ENCODE measurements at regions not wholly inside any gene's neighbourhood (a gene's known extent, or its start where the extent isn't known, plus 50 kb on each side); places are given as distances from the start of the nearest gene placed in this dataset.

GRCh38 chr2:113838744-113839444 is 51.0 kb upstream of the ACTR3 start:
- H3K4me3 Mint-ChIP-seq = no peak overlapping the region
- H3K4me1 Mint-ChIP-seq (ENCODE audit: unreplicated experiment) = peaks cover 7% of the 10 kb centered on the region
- no peaks in the 10 kb centered on the region for H3K9me3 Mint-ChIP-seq
- DNase-seq (ENCODE audit: extremely low spot score, unreplicated experiment) = no peak
- no peak for TF ChIP-seq CTCF (conservative IDR thresholded peaks at IDR 0.05)
- H3K27ac Mint-ChIP-seq = no peak overlapping the region
- H3K27me3 Mint-ChIP-seq = no peaks in the 10 kb centered on the region
- H3K36me3 Mint-ChIP-seq = no peaks in the 10 kb centered on the region

DNA sequence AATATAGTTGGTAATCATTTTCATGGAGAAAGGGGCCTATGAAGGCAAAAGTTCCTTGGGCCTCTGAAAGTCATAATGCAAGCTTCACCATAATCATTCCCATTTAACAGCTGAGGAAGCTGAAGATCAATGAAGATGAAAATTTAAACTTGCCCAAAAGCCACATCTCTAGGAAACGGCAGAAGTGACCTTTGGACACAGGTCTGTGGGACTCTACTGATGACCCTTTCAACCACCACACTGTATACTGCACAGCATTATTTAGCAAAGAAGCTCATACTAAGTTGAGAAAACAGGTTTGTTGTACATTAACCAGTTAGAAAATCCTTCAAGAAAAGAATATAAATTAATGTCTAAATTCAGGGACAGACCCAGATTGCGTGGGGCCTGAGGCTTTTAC is 51.6 kb upstream of the ACTR3 start:
- H3K27ac Mint-ChIP-seq = no peak overlapping the region
- H3K4me1 Mint-ChIP-seq (ENCODE audit: unreplicated experiment) = peaks cover 5% of the 10 kb centered on the region
- no peak for TF ChIP-seq CTCF (conservative IDR thresholded peaks at IDR 0.05)
- no peaks in the 10 kb centered on the region for H3K36me3 Mint-ChIP-seq
- no peaks in the 10 kb centered on the region for H3K27me3 Mint-ChIP-seq
- DNase-seq (ENCODE audit: extremely low spot score, unreplicated experiment) = no peak
- no peak overlapping the region for H3K4me3 Mint-ChIP-seq
- no peaks in the 10 kb centered on the region for H3K9me3 Mint-ChIP-seq

DNA sequence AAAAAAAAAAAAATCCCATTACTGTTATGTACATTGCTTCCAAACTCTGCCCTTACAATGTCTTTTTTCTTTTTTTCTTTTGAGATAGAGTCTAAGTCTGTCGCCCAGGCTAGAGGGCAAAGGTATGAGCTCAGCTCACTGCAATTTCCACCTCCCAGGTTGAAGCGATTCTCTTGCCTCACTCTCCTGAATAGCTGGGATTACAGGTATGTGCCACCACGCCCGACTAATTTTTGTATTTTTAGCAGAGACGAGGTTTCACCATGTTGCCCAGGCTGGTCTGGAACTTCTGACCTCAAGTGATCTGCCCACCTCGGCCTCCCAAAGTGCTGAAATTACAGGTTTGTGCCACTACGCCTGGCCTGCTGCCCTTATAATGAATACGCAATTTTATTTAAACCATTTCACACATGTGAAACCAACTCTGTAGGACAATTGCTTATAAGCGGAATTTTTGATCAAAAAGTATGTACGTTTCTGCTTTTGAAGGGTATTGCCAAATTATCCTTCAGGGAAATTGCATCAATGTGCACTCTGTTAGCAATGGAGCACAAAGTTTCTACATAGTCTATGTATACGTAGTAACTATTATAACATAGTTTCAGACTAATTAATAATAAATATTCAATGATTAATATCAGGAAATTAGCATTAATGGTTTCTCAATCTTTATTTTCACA is 55.7 kb upstream of the ACTR3 start:
- H3K36me3 Mint-ChIP-seq = no peaks in the 10 kb centered on the region
- no peak for DNase-seq (ENCODE audit: extremely low spot score, unreplicated experiment)
- H3K4me1 Mint-ChIP-seq (ENCODE audit: unreplicated experiment) = peaks cover 4% of the 10 kb centered on the region
- peaks cover 8% of the 10 kb centered on the region for H3K9me3 Mint-ChIP-seq
- H3K4me3 Mint-ChIP-seq = no peak overlapping the region
- no peaks in the 10 kb centered on the region for H3K27me3 Mint-ChIP-seq
- TF ChIP-seq CTCF (conservative IDR thresholded peaks at IDR 0.05) = no peak
- peak overlapping the region; percentile 87 for H3K27ac Mint-ChIP-seq

GRCh38 chr2:113832795-113833290 is 57.0 kb upstream of the ACTR3 start:
- Mint-ChIP-seq H3K27ac (no peak overlapping the region), H3K4me3 (no peak overlapping the region), H3K36me3 (no peaks in the 10 kb centered on the region), H3K27me3 (no peaks in the 10 kb centered on the region), H3K4me1 (ENCODE audit: unreplicated experiment) (peaks cover 4% of the 10 kb centered on the region), H3K9me3 (peaks cover 8% of the 10 kb centered on the region)
- DNase-seq (ENCODE audit: extremely low spot score, unreplicated experiment) = no peak
- no peak for TF ChIP-seq CTCF (conservative IDR thresholded peaks at IDR 0.05)

GRCh38 chr2:113831161-113831560 is 58.7 kb upstream of the ACTR3 start:
- H3K27ac Mint-ChIP-seq = peak overlapping the region; percentile 90
- H3K4me3 Mint-ChIP-seq = peak overlapping the region; percentile 50
- peaks cover 13% of the 10 kb centered on the region for H3K9me3 Mint-ChIP-seq
- DNase-seq (ENCODE audit: extremely low spot score, unreplicated experiment) = no peak
- H3K4me1 Mint-ChIP-seq (ENCODE audit: unreplicated experiment) = peaks cover 12% of the 10 kb centered on the region
- no peaks in the 10 kb centered on the region for H3K27me3 Mint-ChIP-seq
- TF ChIP-seq CTCF (conservative IDR thresholded peaks at IDR 0.05) = no peak
- no peaks in the 10 kb centered on the region for H3K36me3 Mint-ChIP-seq

All from type B pancreatic cell (in vitro differentiated cells).